GM13977 (cell line): ENCODE measurements at regions not wholly inside any gene's neighbourhood (a gene's known extent, or its start where the extent isn't known, plus 50 kb on each side); places are given as distances from the start of the nearest gene placed in this dataset.
A peak's percentile ranks its signal among the peaks of the same experiment; 100 is the strongest.

ENCODE experiments used
- DNase-seq: peaks from one replicate; pipeline ENCODE4 v3.0.0; 2012; ENCODE audit warnings: low spot score
- CTCF ChIP-seq: IDR thresholded peaks from 2 replicates; pipeline ENCODE4 v1.5.1; 2012; ENCODE audit warnings: mild to moderate bottlenecking, control low read depth; ENCODE audit not compliant: insufficient read depth; ENCODE audit errors: extremely low read depth, missing control alignments
- in situ Hi-C: fragments of 300-500 bp; cut with MboI; formaldehyde crosslinking; loops from one replicate; pipeline ENCODE4 v1.12.0; 2022; ENCODE audit warnings: low sequenced_read_pairs, low pct_unique_long_range_greater_than_20kb, mixed read lengths, inconsistent platforms; ENCODE audit not compliant: unreplicated experiment

- in situ Hi-C loops, result no loop called here
- DNase-seq, result no peak
- peak; percentile 22 for TF ChIP-seq CTCF
These were observed 248.1 kb upstream of the OPRM1 start for GRCh38 chr6:153790876-153791473.

- no peak for DNase-seq
- no peak for TF ChIP-seq CTCF
- in situ Hi-C loops, result no loop called here
These were observed 249.0 kb upstream of the OPRM1 start for GRCh38 chr6:153790048-153790447.

GRCh38 chr6:153787341-153787606 lies 251.8 kb upstream of the OPRM1 start:
- in situ Hi-C loops, result no loop called here
- DNase-seq, result no peak
- TF ChIP-seq CTCF, result no peak

GRCh38 chr6:153781306-153781705 lies 257.7 kb upstream of the OPRM1 start:
- TF ChIP-seq CTCF, result no peak
- DNase-seq, result no peak
- in situ Hi-C loops, result no loop called here

- DNase-seq, result no peak
- TF ChIP-seq CTCF, result no peak
- in situ Hi-C loops, result no loop called here
These were observed 259.0 kb upstream of the OPRM1 start for GRCh38 chr6:153780011-153780410.

GRCh38 chr6:153778216-153778615 lies 260.8 kb upstream of the OPRM1 start:
- in situ Hi-C loops, result no loop called here
- TF ChIP-seq CTCF, result no peak
- DNase-seq, result no peak

- DNase-seq, result no peak
- in situ Hi-C loops, result no loop called here
- TF ChIP-seq CTCF, result no peak
These were observed 267.5 kb upstream of the OPRM1 start for GRCh38 chr6:153771577-153771976.
